ENCODE measurements at regions not wholly inside any gene's neighbourhood (a gene's known extent, or its start where the extent isn't known, plus 50 kb on each side); places are given as distances from the start of the nearest gene placed in this dataset.
A peak's percentile ranks its signal among the peaks of the same experiment; 100 is the strongest.
"Not testable (repeated sequence)": the region's sequence is repeated elsewhere in the genome, so short reads cannot be mapped to it uniquely, and the experiment has no call there.

DNA sequence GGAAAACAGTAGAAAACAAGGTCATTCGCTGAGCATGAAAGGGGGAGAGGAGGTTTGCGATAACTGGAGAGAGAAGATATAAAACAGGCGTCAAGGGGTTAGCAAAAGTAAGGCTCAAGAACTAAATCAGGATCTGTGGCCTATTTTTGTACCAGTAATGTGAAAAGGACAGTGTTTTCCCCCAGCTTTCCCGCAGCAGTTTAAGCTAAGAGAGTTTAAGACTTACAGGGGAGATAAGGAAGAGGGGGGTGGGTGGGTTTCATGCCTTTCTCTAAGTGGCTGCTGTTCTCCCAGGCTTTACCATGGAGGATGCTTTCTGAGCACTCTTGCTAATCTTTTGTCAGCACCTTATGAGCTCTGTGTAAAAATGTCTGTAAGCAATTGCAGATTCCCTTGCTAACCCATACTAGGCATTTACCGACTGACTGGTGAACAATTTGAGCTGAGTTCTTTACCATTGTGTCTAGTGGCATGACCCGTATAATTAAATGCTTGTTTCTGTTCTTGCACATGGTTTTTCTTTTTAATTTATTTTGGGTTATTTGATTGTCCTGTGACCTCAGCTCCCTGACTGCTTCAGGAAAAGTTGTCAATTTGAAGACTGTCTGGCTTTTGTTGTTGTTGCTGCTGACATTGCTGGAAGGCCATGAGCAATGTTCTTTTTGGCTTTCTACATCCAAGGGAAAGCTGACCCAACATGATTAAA, 144.0 kb downstream of the KBTBD2 start:
- not testable (repeated sequence) for H3K27ac ChIP-seq; H3K9me3 ChIP-seq; H3K4me1 ChIP-seq (ENCODE audit: control insufficient read depth in 1 of 2, insufficient read depth in 1 of 2, low read depth in 1 of 2, low read length in 1 of 2); H3K4me3 ChIP-seq (ENCODE audit: low read depth in 1 of 2, low read length in 1 of 2); H3K27me3 ChIP-seq; H3K36me3 ChIP-seq

GRCh38 chr7:32741853-32742476, 149.6 kb downstream of the KBTBD2 start:
- not testable (repeated sequence) for H3K27ac ChIP-seq; H3K36me3 ChIP-seq; H3K27me3 ChIP-seq; H3K4me1 ChIP-seq (ENCODE audit: control insufficient read depth in 1 of 2, insufficient read depth in 1 of 2, low read depth in 1 of 2, low read length in 1 of 2); H3K4me3 ChIP-seq (ENCODE audit: low read depth in 1 of 2, low read length in 1 of 2); H3K9me3 ChIP-seq

- not testable (repeated sequence) for H3K27ac ChIP-seq; H3K4me1 ChIP-seq (ENCODE audit: control insufficient read depth in 1 of 2, insufficient read depth in 1 of 2, low read depth in 1 of 2, low read length in 1 of 2)
Measured at GRCh38 chr7:32739749-32740148, 151.8 kb downstream of the KBTBD2 start.

GRCh38 chr7:32738390-32738789, 153.2 kb downstream of the KBTBD2 start:
- H3K27ac ChIP-seq; H3K4me1 ChIP-seq (ENCODE audit: control insufficient read depth in 1 of 2, insufficient read depth in 1 of 2, low read depth in 1 of 2, low read length in 1 of 2); H3K27me3 ChIP-seq; H3K9me3 ChIP-seq; H3K36me3 ChIP-seq; H3K4me3 ChIP-seq (ENCODE audit: low read depth in 1 of 2, low read length in 1 of 2): not testable (repeated sequence)

More at GRCh38 chr7:32739749-32740148, 151.8 kb downstream of the KBTBD2 start:
- H3K4me3 ChIP-seq (ENCODE audit: low read depth in 1 of 2, low read length in 1 of 2); H3K36me3 ChIP-seq; H3K9me3 ChIP-seq; H3K27me3 ChIP-seq: not testable (repeated sequence)

GRCh38 chr7:32732767-32733166, 158.8 kb downstream of the KBTBD2 start:
- H3K27me3 ChIP-seq; H3K4me3 ChIP-seq (ENCODE audit: low read depth in 1 of 2, low read length in 1 of 2): not testable (repeated sequence)

DNA sequence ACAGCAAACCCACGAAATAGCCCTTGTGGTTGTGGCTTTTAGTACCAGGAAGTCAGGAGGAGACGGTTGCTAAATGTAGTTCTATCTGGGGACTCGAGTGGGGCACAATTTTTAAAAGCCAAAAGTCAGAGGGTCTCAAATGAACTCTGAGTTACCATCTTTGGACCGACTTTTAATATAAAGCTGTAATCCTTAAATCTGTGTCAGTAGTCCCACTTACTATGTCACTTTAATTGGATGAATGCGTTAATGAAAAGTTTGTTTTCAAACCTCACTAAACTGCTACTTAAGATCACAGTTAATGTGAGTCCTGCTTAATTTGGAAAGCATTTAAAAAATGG, 162.3 kb downstream of the KBTBD2 start:
- H3K27ac ChIP-seq; H3K27me3 ChIP-seq; H3K36me3 ChIP-seq; H3K9me3 ChIP-seq; H3K4me1 ChIP-seq (ENCODE audit: control insufficient read depth in 1 of 2, insufficient read depth in 1 of 2, low read depth in 1 of 2, low read length in 1 of 2): not testable (repeated sequence)
- H3K4me3 ChIP-seq (ENCODE audit: low read depth in 1 of 2, low read length in 1 of 2): peak overlapping the region; percentile 67 to 70

More at GRCh38 chr7:32732767-32733166, 158.8 kb downstream of the KBTBD2 start:
- not testable (repeated sequence) for H3K27ac ChIP-seq; H3K9me3 ChIP-seq; H3K36me3 ChIP-seq; H3K4me1 ChIP-seq (ENCODE audit: control insufficient read depth in 1 of 2, insufficient read depth in 1 of 2, low read depth in 1 of 2, low read length in 1 of 2)

- Histone ChIP-seq H3K27ac (peak overlapping the region; percentile 75), H3K4me3 (ENCODE audit: low read depth in 1 of 2, low read length in 1 of 2) (peak overlapping the region; percentile 67 to 70)
- H3K27me3 ChIP-seq; H3K9me3 ChIP-seq; H3K36me3 ChIP-seq; H3K4me1 ChIP-seq (ENCODE audit: control insufficient read depth in 1 of 2, insufficient read depth in 1 of 2, low read depth in 1 of 2, low read length in 1 of 2): not testable (repeated sequence)
Measured at GRCh38 chr7:32728412-32729334, 162.9 kb downstream of the KBTBD2 start.

DNA sequence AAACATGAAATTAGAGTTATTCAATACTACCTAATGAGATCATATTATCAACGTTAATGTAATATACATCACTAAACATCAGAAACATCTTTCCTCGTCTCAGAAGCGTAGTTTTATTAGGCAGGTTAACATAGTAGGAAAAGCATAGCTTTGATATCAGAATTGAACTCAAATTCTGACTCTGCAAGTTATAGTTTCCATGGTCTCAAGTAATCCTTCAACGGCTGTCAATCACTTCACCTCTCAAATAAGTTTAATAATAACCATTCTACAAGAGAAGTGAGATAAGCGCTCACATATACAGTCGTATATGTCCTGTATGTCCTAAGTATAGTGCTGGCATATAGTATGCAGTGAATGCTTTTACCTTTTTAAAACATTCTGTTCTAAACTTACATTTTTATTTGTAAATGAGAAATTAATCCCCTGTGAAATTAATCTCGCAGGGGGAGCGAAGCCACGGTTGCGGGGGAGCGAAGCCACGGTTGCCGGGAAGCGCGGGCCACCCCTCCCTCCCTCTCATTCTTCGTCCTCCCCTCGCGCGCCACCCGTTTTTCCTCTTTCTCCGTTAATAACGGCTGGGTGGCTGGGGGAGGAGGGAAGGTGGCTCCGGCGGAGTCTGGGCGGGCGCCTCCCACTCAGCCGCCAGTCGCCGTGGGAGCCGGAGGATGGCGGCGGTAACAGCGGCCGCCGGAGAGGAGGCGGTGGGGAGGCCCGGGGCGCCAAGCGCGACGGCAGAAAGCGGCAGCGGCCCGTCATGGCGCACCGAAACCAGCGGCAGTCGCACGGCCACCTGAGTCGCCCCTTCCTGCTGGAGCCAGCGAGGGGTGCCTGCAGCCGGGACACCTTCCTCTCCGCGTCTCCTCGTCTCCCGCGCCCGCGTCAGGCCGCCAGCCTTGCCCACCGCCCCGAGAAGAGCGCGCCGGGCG, 163.8 kb downstream of the KBTBD2 start:
- peak overlapping the region; percentile 75 for H3K27ac ChIP-seq
- not testable (repeated sequence) for H3K27me3 ChIP-seq; H3K9me3 ChIP-seq; H3K36me3 ChIP-seq; H3K4me1 ChIP-seq (ENCODE audit: control insufficient read depth in 1 of 2, insufficient read depth in 1 of 2, low read depth in 1 of 2, low read length in 1 of 2)
- H3K4me3 ChIP-seq (ENCODE audit: low read depth in 1 of 2, low read length in 1 of 2): peak overlapping the region; percentile 67 to 70

GRCh38 chr7:32722837-32723236, 168.7 kb downstream of the KBTBD2 start:
- not testable (repeated sequence) for H3K36me3 ChIP-seq; H3K4me1 ChIP-seq (ENCODE audit: control insufficient read depth in 1 of 2, insufficient read depth in 1 of 2, low read depth in 1 of 2, low read length in 1 of 2); H3K9me3 ChIP-seq; H3K27me3 ChIP-seq; H3K4me3 ChIP-seq (ENCODE audit: low read depth in 1 of 2, low read length in 1 of 2); H3K27ac ChIP-seq
